MM.1S (cell line): ENCODE measurements at regions not wholly inside any gene's neighbourhood (a gene's known extent, or its start where the extent isn't known, plus 50 kb on each side); places are given as distances from the start of the nearest gene placed in this dataset.

ENCODE experiments used
- CTCF ChIP-seq: fragments of 300-600 bp; sonication (generic); IDR thresholded peaks from 2 replicates; pipeline ENCODE4 v1.5.1; 2016; ENCODE audit warnings: antibody characterized with exemption, low read length, mixed read lengths
- EZH2 ChIP-seq: fragments of 300-600 bp; sonication (generic); optimal IDR thresholded peaks from 2 replicates; pipeline ENCODE3; 2017; ENCODE audit warnings: low read depth, mild to moderate bottlenecking, antibody characterized with exemption, low read length, mixed read lengths
- EZH2phosphoT487 ChIP-seq: fragments of 300-600 bp; sonication (generic); IDR thresholded peaks from 2 replicates; pipeline ENCODE4 v1.6.1; 2018; ENCODE audit warnings: antibody characterized with exemption, low read length

DNA sequence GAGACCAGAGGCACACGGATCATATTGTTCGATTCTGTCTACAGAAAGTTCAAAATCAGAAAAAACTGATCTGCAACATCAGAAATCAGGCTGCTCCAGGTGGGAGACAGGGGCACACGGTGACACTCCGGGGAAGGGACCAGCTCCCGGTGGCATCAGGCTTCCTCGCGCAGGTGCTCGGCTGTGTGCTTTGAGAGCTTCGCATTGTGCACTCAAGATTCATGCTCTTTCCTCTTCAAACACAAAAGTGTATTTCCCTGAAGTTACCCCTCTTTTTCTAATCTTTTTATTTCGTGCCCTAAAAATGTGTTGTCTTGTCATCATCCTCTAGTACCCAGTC lies 108.1 kb downstream of the DLL1 start:
- TF ChIP-seq CTCF (no peak), EZH2phosphoT487 (no peak), EZH2 (no peak)
